ENCODE measurements at regions not wholly inside any gene's neighbourhood (a gene's known extent, or its start where the extent isn't known, plus 50 kb on each side); places are given as distances from the start of the nearest gene placed in this dataset.

DNA sequence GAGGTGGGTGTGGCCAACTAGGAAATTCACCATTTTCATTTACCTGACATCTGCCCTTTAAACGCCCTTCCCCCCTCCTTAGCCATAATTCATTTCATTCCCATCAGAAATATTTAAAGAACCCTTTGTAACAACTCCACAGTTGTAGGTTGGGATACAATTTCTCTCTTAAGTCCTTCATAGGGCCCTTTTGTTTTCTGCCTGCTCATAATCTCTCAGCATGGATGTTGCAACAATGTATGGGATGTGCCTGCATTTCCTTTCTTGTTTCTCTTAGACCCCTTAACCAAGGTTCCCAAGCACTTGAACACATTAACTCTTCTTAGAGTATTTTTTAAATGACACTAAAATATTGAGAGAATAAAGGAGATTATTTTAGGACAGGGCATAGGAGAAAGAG is 51.7 kb upstream of the MYO10 start:
- TF ChIP-seq ZNF331 (CRISPR knock-in tag; IDR thresholded peaks at IDR 0.05; ENCODE audit: low read depth) = no peak
- no peak for TF ChIP-seq CREB1 (CRISPR knock-in tag; IDR thresholded peaks at IDR 0.05; ENCODE audit: low read depth)
- no peak for TF ChIP-seq STAT1 (IDR thresholded peaks at IDR 0.05; ENCODE audit: unreplicated experiment)
- no peak for TF ChIP-seq EZH2phosphoT487 (IDR thresholded peaks at IDR 0.05; ENCODE audit: unreplicated experiment)
- TF ChIP-seq, protein P1, sequence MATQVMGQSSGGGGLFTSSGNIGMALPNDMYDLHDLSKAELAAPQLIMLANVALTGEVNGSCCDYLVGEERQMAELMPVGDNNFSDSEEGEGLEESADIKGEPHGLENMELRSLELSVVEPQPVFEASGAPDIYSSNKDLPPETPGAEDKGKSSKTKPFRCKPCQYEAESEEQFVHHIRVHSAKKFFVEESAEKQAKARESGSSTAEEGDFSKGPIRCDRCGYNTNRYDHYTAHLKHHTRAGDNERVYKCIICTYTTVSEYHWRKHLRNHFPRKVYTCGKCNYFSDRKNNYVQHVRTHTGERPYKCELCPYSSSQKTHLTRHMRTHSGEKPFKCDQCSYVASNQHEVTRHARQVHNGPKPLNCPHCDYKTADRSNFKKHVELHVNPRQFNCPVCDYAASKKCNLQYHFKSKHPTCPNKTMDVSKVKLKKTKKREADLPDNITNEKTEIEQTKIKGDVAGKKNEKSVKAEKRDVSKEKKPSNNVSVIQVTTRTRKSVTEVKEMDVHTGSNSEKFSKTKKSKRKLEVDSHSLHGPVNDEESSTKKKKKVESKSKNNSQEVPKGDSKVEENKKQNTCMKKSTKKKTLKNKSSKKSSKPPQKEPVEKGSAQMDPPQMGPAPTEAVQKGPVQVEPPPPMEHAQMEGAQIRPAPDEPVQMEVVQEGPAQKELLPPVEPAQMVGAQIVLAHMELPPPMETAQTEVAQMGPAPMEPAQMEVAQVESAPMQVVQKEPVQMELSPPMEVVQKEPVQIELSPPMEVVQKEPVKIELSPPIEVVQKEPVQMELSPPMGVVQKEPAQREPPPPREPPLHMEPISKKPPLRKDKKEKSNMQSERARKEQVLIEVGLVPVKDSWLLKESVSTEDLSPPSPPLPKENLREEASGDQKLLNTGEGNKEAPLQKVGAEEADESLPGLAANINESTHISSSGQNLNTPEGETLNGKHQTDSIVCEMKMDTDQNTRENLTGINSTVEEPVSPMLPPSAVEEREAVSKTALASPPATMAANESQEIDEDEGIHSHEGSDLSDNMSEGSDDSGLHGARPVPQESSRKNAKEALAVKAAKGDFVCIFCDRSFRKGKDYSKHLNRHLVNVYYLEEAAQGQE (IDR thresholded peaks at IDR 0.05; ENCODE audit: unreplicated experiment) = no peak
- TF ChIP-seq CTCF (conservative IDR thresholded peaks at IDR 0.05; ENCODE audit: low read depth in 2 of 2) = no peak
- no peak for TF ChIP-seq NANOG (IDR thresholded peaks at IDR 0.05; ENCODE audit: borderline replicate concordance)
- no peak for TF ChIP-seq ETS1 (IDR thresholded peaks at IDR 0.05)
- TF ChIP-seq, protein P2, sequence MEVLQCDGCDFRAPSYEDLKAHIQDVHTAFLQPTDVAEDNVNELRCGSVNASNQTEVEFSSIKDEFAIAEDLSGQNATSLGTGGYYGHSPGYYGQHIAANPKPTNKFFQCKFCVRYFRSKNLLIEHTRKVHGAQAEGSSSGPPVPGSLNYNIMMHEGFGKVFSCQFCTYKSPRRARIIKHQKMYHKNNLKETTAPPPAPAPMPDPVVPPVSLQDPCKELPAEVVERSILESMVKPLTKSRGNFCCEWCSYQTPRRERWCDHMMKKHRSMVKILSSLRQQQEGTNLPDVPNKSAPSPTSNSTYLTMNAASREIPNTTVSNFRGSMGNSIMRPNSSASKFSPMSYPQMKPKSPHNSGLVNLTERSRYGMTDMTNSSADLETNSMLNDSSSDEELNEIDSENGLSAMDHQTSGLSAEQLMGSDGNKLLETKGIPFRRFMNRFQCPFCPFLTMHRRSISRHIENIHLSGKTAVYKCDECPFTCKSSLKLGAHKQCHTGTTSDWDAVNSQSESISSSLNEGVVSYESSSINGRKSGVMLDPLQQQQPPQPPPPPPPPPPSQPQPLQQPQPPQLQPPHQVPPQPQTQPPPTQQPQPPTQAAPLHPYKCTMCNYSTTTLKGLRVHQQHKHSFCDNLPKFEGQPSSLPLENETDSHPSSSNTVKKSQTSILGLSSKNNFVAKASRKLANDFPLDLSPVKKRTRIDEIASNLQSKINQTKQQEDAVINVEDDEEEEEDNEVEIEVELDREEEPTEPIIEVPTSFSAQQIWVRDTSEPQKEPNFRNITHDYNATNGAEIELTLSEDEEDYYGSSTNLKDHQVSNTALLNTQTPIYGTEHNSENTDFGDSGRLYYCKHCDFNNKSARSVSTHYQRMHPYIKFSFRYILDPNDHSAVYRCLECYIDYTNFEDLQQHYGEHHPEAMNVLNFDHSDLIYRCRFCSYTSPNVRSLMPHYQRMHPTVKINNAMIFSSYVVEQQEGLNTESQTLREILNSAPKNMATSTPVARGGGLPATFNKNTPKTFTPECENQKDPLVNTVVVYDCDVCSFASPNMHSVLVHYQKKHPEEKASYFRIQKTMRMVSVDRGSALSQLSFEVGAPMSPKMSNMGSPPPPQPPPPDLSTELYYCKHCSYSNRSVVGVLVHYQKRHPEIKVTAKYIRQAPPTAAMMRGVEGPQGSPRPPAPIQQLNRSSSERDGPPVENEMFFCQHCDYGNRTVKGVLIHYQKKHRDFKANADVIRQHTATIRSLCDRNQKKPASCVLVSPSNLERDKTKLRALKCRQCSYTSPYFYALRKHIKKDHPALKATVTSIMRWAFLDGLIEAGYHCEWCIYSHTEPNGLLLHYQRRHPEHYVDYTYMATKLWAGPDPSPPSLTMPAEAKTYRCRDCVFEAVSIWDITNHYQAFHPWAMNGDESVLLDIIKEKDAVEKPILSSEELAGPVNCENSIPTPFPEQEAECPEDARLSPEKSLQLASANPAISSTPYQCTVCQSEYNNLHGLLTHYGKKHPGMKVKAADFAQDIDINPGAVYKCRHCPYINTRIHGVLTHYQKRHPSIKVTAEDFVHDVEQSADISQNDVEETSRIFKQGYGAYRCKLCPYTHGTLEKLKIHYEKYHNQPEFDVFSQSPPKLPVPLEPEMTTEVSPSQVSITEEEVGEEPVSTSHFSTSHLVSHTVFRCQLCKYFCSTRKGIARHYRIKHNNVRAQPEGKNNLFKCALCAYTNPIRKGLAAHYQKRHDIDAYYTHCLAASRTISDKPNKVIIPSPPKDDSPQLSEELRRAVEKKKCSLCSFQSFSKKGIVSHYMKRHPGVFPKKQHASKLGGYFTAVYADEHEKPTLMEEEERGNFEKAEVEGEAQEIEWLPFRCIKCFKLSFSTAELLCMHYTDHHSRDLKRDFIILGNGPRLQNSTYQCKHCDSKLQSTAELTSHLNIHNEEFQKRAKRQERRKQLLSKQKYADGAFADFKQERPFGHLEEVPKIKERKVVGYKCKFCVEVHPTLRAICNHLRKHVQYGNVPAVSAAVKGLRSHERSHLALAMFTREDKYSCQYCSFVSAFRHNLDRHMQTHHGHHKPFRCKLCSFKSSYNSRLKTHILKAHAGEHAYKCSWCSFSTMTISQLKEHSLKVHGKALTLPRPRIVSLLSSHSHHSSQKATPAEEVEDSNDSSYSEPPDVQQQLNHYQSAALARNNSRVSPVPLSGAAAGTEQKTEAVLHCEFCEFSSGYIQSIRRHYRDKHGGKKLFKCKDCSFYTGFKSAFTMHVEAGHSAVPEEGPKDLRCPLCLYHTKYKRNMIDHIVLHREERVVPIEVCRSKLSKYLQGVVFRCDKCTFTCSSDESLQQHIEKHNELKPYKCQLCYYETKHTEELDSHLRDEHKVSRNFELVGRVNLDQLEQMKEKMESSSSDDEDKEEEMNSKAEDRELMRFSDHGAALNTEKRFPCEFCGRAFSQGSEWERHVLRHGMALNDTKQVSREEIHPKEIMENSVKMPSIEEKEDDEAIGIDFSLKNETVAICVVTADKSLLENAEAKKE (CRISPR knock-in tag; IDR thresholded peaks at IDR 0.05) = no peak
- no peak for TF ChIP-seq JUNB (IDR thresholded peaks at IDR 0.05; ENCODE audit: unreplicated experiment)
- no peak for TF ChIP-seq EZH2 (IDR thresholded peaks at IDR 0.05; ENCODE audit: low read depth, unreplicated experiment)
- no peak for TF ChIP-seq POLR2AphosphoS5 (IDR thresholded peaks at IDR 0.05; ENCODE audit: low read depth)
- no peak for TF ChIP-seq ZNF114 (CRISPR knock-in tag; IDR thresholded peaks at IDR 0.05)
- no peak overlapping the region for H2AFZ ChIP-seq
- Mint-ChIP-seq H3K27ac (no peak overlapping the region), H3K4me3 (no peak overlapping the region), H3K27me3 (ENCODE audit: insufficient read depth, low read depth, poor library complexity) (peaks cover 2% of the 10 kb centered on the region), H3K9me3 (peaks cover 5% of the 10 kb centered on the region; the same call in 1 of the 3 replicates), H3K4me1 (peaks cover 6% of the 10 kb centered on the region), H3K36me3 (ENCODE audit: low read depth) (no peaks in the 10 kb centered on the region)
- no peaks in the 10 kb centered on the region for H3K27me3 ChIP-seq (ENCODE audit: insufficient read depth)
- H3F3A ChIP-seq (replicated peaks; ENCODE audit: low read depth) = no peaks in the 10 kb centered on the region
- no peak overlapping the region for H3K27ac ChIP-seq (ENCODE audit: low read depth)
- no peak overlapping the region for H3K4me3 ChIP-seq
- ATAC-seq (no peak), DNase-seq (ENCODE audit: low spot score) (no peak)
- H4K20me1 ChIP-seq (replicated peaks; ENCODE audit: insufficient read depth) = no peaks in the 10 kb centered on the region
- no peaks in the 10 kb centered on the region for H3K79me2 ChIP-seq (replicated peaks; ENCODE audit: insufficient read depth)
- no peaks in the 10 kb centered on the region; the same call in 1 of the 2 replicates for H3K4me1 ChIP-seq (ENCODE audit: insufficient read depth)
- no peaks in the 10 kb centered on the region for H3K36me3 ChIP-seq (ENCODE audit: insufficient read depth)
- H3K9me2 ChIP-seq (ENCODE audit: insufficient read depth) = no peaks in the 10 kb centered on the region
- no peak overlapping the region for H3K4me2 ChIP-seq
